ENCODE measurements at regions not wholly inside any gene's neighbourhood (a gene's known extent, or its start where the extent isn't known, plus 50 kb on each side); places are given as distances from the start of the nearest gene placed in this dataset.

GRCh38 chr10:130493021-130493420 is 356.8 kb downstream of the GLRX3 start:
- TF ChIP-seq CTCF (IDR thresholded peaks at IDR 0.05; ENCODE audit: low read length) (no peak), EZH2 (IDR thresholded peaks at IDR 0.05; ENCODE audit: borderline replicate concordance, low read length) (no peak)
